ENCODE measurements at regions not wholly inside any gene's neighbourhood (a gene's known extent, or its start where the extent isn't known, plus 50 kb on each side); places are given as distances from the start of the nearest gene placed in this dataset.
"Not testable (repeated sequence)": the region's sequence is repeated elsewhere in the genome, so short reads cannot be mapped to it uniquely, and the experiment has no call there.

DNA sequence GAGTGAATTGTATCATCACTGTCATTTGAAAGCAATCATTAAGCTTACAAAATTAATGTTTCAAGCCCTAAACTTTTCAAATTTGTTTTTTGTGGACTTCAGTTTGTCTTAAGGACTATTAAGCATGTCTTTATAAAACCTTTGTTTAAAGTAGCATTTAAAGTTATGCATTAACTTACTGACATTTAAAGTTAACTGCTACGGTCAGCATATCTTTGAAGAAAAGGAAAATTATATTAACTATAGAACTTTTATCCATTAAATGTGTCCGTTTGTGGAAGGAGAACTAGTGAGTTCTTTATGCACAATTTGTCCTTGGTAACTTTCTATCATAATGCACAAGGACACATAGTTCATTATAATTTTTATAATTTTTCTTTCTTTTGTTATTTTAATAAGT is 103.4 kb downstream of the FANCF start:
- Mint-ChIP-seq H3K4me1 (no peaks in the 10 kb centered on the region), H3K4me3 (no peak overlapping the region), H3K27ac (no peak overlapping the region), H3K9me3 (peaks cover 0 to 2% (median 0%) of the 10 kb centered on the region in 7 donors), H3K36me3 (no peaks in the 10 kb centered on the region), H3K27me3 (no peaks in the 10 kb centered on the region)
- no peak for ATAC-seq (ENCODE audit: low read depth in 2 of 2)
- DNase-seq, result no peak

DNA sequence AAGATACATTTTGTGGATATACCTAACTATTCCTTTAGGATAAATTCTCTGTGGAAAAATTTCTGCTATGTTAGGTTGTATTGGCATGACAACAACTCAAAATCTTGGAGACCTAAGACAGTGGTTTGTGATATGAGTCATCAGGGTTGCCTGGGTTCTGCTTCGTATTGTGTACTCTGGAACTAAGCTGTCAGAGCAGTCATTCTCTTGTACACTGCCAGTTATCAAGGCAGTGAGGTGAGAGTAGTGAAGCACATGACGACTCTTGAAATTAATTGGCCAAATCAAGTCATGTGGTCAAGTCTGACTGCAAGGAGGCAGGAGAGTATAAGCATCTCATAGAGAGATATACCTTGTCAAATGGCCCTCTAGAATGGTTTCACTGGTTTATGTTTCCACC is 104.4 kb downstream of the FANCF start:
- H3K36me3 Mint-ChIP-seq, result no peaks in the 10 kb centered on the region

DNA sequence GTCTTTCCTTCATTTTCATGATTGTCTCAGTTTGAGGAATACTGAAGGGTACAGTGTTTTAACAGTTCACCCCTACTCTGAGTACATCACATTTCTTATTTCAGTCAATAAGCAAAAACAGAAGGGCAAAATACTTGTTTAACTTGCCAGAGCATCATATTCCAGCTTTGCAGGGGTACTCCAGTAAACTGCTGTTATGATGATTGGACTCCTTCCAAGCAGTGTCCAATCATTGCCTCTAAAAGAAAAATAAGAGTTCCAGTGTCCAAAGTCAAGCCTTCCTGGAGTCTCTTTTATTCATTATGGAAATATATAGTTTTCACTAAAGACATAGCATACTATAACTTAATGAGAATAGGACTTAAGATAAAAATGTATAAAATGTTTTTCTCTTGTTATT is 105.1 kb downstream of the FANCF start:
- ATAC-seq (ENCODE audit: low read depth in 2 of 2), result no peak
- Mint-ChIP-seq H3K27me3 (no peaks in the 10 kb centered on the region), H3K4me3 (no peak overlapping the region), H3K4me1 (no peaks in the 10 kb centered on the region), H3K36me3 (no peaks in the 10 kb centered on the region), H3K9me3 (peaks cover 0 to 2% (median 0%) of the 10 kb centered on the region in 7 donors), H3K27ac (no peak overlapping the region)
- DNase-seq, result no peak

More for the DNA sequence above, 104.4 kb downstream of the FANCF start:
- DNase-seq (no peak), ATAC-seq (ENCODE audit: low read depth in 2 of 2) (no peak)
- Mint-ChIP-seq H3K27me3 (no peaks in the 10 kb centered on the region), H3K27ac (no peak overlapping the region), H3K4me1 (no peaks in the 10 kb centered on the region), H3K4me3 (no peak overlapping the region), H3K9me3 (peaks cover 0 to 2% (median 0%) of the 10 kb centered on the region in 7 donors)

DNA sequence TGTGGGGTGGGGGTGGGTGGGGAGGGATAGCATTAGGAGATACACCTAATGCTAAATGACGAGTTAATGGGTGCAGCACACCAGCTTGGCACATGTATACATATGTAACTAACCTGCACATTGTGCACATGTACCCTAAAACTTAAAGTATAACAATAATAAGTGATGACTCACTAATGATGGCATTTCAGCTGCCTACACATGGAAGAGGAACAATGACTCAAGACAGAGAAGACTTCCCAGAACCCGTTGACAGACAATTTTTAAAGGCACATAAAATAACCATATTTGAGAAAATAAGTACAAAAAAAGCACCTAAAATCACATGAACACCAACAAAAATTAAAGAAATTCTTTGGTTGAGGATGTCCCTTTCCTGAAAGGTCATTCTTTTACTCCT is 107.3 kb downstream of the FANCF start:
- not testable (repeated sequence) for H3K27ac Mint-ChIP-seq; ATAC-seq (ENCODE audit: low read depth in 2 of 2); H3K4me1 Mint-ChIP-seq; H3K9me3 Mint-ChIP-seq; H3K4me3 Mint-ChIP-seq; H3K27me3 Mint-ChIP-seq; H3K36me3 Mint-ChIP-seq; DNase-seq

DNA sequence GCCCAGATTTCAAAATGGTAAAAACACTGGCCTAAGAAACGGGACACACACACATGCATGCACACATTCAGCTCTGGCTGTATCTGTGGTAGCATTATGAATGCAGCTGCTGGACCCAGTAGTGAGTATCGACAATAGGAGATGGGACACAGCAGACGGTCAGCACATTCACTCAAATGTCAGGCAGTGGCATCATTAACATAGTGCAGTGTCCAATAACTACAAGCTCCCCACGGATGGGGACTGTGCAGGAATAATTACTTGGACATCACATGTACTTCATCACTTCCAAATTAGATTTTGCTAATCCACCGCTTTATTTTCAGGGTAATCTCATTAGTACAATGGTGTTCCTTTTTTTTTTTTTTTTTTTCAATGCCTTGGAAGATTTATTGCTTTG is 109.5 kb downstream of the FANCF start:
- no peaks in the 10 kb centered on the region for H3K4me1 Mint-ChIP-seq

DNA sequence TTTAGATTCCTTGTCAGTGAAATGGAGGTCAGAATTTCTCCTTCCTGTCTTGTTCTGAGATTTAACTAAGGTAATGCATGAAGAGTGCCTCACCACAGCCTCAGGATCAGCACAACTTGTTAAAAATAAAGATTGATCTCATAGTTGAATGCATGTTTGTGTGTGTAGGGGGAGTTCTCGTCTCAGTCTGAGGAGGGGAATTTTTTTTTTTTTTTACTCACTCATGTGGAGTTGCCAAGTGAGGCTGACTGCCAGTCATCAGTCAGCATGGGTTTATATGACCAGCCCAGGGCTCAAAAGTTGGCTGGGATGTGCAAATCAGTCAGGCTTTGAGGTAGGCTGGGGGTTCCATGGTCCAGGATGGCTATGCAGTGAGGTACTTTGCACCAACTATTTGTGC is 113.2 kb downstream of the FANCF start:
- DNase-seq (no peak), ATAC-seq (ENCODE audit: low read depth in 2 of 2) (no peak)
- Mint-ChIP-seq H3K27ac (no peak overlapping the region), H3K4me3 (no peak overlapping the region), H3K27me3 (peaks cover 5 to 11% (median 10%) of the 10 kb centered on the region in 3 donors), H3K9me3 (no peaks in the 10 kb centered on the region), H3K4me1 (no peaks in the 10 kb centered on the region), H3K36me3 (no peaks in the 10 kb centered on the region)

More for the DNA sequence above, 109.5 kb downstream of the FANCF start:
- DNase-seq (no peak), ATAC-seq (ENCODE audit: low read depth in 2 of 2) (no peak)
- Mint-ChIP-seq H3K27me3 (peaks cover 0 to 10% (median 5%) of the 10 kb centered on the region in 3 donors), H3K27ac (no peak overlapping the region), H3K9me3 (no peaks in the 10 kb centered on the region), H3K36me3 (no peaks in the 10 kb centered on the region), H3K4me3 (peak overlapping the region in 1 of 8 donors; percentile 77)

DNA sequence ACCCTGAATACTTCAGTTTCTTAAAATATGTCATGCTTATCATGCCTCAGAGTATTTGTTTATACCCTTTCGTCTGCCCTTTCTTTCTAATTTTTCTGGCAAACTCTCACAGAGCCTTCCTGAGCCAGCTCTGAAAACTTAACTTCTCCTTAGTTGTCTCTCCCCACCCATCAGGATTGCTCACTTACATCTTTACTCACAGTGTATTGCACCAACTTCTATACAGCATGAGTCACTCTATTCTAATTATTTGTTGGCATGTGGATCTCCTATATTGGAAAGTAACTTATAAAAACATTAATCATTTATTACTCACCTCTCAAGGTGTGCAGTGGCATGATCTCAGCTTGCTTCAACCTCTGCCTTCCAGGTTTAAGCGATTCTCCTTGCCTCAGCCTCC is 114.9 kb downstream of the FANCF start:
- Mint-ChIP-seq H3K27me3 (peaks cover 5 to 11% (median 10%) of the 10 kb centered on the region in 3 donors), H3K27ac (no peak overlapping the region), H3K9me3 (no peaks in the 10 kb centered on the region), H3K4me3 (no peak overlapping the region), H3K36me3 (no peaks in the 10 kb centered on the region), H3K4me1 (no peaks in the 10 kb centered on the region)
- ATAC-seq (ENCODE audit: low read depth in 2 of 2), result no peak
- no peak for DNase-seq

DNA sequence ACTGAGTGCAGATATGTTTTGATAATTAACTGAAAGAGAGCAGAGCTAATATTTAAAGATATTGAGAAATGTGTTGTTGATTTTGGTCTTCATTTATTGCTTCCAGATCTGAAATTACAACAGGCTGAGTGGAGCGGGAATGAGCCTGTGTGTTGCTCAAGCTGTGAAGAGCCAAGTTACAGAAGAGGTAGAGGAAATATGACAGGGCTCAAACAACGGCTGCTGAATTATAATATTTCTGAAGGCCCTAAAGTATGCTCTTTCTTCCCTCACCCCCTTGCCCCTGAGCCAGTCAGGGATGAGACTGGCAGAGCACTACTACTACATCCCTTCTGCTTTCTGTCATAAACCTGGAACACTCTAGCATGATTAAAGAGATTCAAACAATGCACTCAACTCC is 115.6 kb downstream of the FANCF start:
- Mint-ChIP-seq H3K4me1 (no peaks in the 10 kb centered on the region), H3K9me3 (no peaks in the 10 kb centered on the region), H3K27me3 (peaks cover 5 to 11% (median 10%) of the 10 kb centered on the region in 3 donors), H3K4me3 (no peak overlapping the region), H3K36me3 (no peaks in the 10 kb centered on the region), H3K27ac (no peak overlapping the region)
- DNase-seq (no peak), ATAC-seq (ENCODE audit: low read depth in 2 of 2) (no peak)

DNA sequence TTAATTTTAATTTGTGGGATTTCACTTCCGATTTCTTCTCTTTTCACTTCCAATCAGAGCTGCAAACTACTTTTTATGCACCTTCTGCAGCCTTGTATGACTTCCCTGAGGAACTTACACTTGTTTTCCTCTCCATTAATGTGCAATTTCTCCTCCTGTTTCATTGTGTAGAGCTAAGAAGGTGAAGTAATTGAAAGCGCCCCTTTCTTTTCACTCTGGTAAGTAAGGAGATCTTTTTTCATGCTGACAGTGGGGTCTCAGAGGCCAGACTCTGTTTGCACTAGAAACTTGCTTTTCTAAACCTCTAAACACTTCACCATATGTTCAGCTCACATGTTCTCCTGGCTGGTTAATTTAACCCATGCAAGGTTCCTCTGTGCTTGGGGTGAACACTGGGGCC is 117.0 kb downstream of the FANCF start:
- no peaks in the 10 kb centered on the region for H3K4me1 Mint-ChIP-seq
- H3K4me3 Mint-ChIP-seq, result no peak overlapping the region
- no peaks in the 10 kb centered on the region for H3K9me3 Mint-ChIP-seq
- DNase-seq (no peak), ATAC-seq (ENCODE audit: low read depth in 2 of 2) (no peak)
- H3K27ac Mint-ChIP-seq, result no peak overlapping the region
- H3K36me3 Mint-ChIP-seq, result no peaks in the 10 kb centered on the region
- H3K27me3 Mint-ChIP-seq, result peaks cover under 1 to 11% (median 7%) of the 10 kb centered on the region in 3 donors

DNA sequence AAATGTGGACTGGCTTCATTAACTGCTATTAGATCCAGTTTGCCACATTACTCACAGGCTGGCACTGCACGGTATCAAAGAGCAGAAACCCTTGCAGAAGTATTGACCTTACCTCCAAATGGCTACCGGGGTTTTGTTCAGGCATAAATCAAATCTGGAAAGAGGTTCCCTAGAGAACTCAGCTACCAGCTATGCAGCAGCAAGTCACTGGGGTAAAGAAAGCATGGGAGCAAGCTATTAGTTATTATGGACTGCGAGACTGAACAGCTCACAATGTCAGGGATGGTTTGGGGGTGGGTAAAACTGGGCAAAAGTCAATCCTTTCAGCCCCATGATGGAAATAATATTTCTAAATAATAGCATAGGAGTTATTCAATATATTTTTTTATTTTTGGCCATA is 128.1 kb downstream of the FANCF start:
- H3K4me1 Mint-ChIP-seq, result no peaks in the 10 kb centered on the region
- H3K4me3 Mint-ChIP-seq, result no peak overlapping the region
- H3K27me3 Mint-ChIP-seq, result no peaks in the 10 kb centered on the region
- ATAC-seq (ENCODE audit: low read depth in 2 of 2) (no peak), DNase-seq (no peak)
- no peaks in the 10 kb centered on the region for H3K36me3 Mint-ChIP-seq
- H3K9me3 Mint-ChIP-seq, result peaks cover 0 to 1% (median 0%) of the 10 kb centered on the region in 7 donors
- H3K27ac Mint-ChIP-seq, result no peak overlapping the region

DNA sequence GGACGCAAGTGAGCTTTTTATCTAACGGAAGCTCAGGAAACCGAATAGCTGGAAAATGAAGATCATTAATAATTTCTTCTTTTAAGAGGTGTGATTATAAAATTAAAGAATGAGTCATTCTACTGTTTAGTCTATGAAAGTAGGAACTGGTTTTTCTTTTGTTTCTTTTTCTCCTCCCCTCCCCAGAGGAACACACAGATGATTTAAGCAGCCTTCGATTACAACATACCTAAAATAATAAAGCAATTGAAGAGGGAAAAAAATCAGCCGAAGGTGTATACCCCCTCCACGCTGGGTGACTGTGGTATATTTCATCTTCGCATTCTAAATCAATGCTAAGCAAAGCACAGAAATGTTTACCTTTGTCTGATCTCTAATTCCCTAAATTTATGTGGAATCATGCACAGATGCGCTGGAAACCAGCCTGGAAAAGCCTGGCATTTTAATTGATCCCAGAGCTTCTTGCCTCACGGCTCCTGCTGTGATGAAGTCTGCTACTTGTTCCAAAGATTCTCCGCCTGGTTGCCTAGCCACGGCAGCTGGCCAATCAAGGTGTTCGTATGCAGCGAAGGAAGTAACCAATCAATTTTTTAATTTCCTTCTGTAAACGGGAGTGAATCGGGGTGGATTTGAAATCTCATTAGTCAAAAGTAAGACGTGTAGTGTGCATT is 133.9 kb downstream of the FANCF start:
- ATAC-seq (ENCODE audit: low read depth in 2 of 2) (no peak), DNase-seq (no peak)
- H3K36me3 Mint-ChIP-seq, result no peaks in the 10 kb centered on the region
- peaks cover 0 to 5% (median 0%) of the 10 kb centered on the region in 7 donors for H3K9me3 Mint-ChIP-seq
- peaks cover 0 to 5% (median 4%) of the 10 kb centered on the region in 3 donors for H3K27me3 Mint-ChIP-seq
- H3K4me1 Mint-ChIP-seq, result no peaks in the 10 kb centered on the region
- H3K27ac Mint-ChIP-seq, result no peak overlapping the region
- H3K4me3 Mint-ChIP-seq, result no peak overlapping the region

DNA sequence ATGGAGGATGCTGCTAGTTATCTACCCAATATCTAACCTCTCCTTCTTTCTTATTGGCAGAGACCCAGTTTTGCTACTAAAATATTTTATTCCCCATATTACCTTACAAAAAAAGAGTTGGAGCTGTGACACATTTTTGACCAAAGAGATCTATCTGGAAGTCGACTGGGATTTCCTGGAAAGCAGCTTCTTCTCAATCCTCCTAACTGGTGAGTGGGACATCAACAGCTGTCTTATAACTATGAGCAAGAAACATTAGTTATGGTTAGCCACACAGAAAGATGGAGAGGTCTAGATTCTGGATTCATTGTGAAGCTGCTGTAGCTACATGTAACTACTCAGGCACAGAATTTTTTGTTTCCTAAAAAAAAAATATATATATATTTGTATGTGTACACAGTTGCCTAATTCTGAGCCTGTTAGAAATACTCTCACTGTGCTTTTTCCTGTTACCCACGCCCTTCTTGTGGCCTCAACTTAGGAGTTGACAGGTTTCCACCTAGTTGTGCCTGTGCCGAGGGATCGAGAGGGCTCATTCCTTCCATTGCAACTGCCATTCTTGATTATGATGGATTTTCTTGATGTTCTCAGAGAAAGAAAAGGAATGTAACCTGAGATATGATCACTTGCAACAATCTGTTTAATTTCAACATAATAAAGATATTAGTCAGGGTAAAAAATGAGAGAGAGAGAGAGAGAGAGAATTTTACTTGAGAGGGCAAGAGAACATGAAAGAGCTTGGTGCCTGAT is 142.0 kb downstream of the SLC17A6 start:
- Mint-ChIP-seq H3K4me1 (no peaks in the 10 kb centered on the region), H3K9me3 (no peaks in the 10 kb centered on the region), H3K36me3 (no peaks in the 10 kb centered on the region), H3K27me3 (no peaks in the 10 kb centered on the region), H3K4me3 (no peak overlapping the region), H3K27ac (no peak overlapping the region)
- no peak for ATAC-seq (ENCODE audit: low read depth in 2 of 2)
- no peak for DNase-seq

DNA sequence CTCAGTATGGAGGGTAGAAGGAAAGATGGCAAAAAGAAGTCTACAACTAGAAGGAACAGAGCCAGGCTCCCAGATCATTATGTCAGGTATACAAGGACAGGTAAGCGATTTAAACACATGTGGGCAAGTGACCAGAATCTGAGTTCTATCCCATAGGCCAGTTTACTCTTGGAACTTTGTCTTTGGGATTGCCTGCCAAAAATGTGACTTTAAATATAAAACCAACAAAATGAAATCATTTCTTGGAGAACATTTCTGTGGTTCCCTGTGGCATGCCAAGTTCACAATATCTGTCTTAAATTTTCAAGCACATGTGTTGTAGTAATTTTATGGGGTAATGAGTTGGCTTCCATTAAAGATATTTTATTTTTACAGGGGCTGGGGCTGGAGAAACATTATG is 141.0 kb downstream of the SLC17A6 start:
- DNase-seq (no peak), ATAC-seq (ENCODE audit: low read depth in 2 of 2) (no peak)
- no peaks in the 10 kb centered on the region for H3K27me3 Mint-ChIP-seq
- no peaks in the 10 kb centered on the region for H3K4me1 Mint-ChIP-seq
- no peak overlapping the region for H3K27ac Mint-ChIP-seq
- no peaks in the 10 kb centered on the region for H3K36me3 Mint-ChIP-seq
- H3K9me3 Mint-ChIP-seq, result no peaks in the 10 kb centered on the region
- no peak overlapping the region for H3K4me3 Mint-ChIP-seq

DNA sequence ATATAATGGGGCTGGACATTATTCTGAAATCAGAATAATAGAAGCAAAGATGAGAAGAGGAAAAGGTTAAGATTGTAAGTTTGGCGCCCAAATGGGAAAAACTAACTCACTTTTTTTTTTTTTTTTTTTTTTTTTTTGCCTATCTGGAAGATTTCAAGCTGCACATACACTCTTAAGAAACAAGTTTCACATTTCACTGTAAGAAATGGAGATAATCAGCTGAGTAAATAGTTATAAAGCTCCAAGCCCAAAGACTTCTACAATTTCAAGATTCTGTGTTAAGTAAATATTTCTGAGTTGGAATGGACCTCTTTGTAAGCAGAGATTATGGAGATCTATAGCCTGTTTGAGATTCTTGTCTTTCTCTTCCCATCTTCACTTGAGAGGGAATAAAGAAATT is 140.0 kb downstream of the SLC17A6 start:
- Mint-ChIP-seq H3K4me1 (no peaks in the 10 kb centered on the region), H3K36me3 (no peaks in the 10 kb centered on the region), H3K9me3 (no peaks in the 10 kb centered on the region), H3K4me3 (no peak overlapping the region), H3K27me3 (no peaks in the 10 kb centered on the region), H3K27ac (no peak overlapping the region)
- ATAC-seq (ENCODE audit: low read depth in 2 of 2) (no peak), DNase-seq (no peak)
